GM21447 (cell line): ENCODE measurements at regions not wholly inside any gene's neighbourhood (a gene's known extent, or its start where the extent isn't known, plus 50 kb on each side); places are given as distances from the start of the nearest gene placed in this dataset.

Experiments used
- ATAC-seq: cut with Tn5 transposase; IDR thresholded peaks from one replicate; pipeline ENCODE4 v1.9.1; 2021; ENCODE audit not compliant: unreplicated experiment

GRCh38 chr6:170117111-170117972, 173.5 kb downstream of the DLL1 start:
- no peak for ATAC-seq

GRCh38 chr6:170116636-170117035, 174.2 kb downstream of the DLL1 start:
- no peak for ATAC-seq

- no peak for ATAC-seq
These were observed 175.7 kb downstream of the DLL1 start for GRCh38 chr6:170114956-170115855.

- no peak for ATAC-seq
These were observed 176.5 kb downstream of the DLL1 start for GRCh38 chr6:170114187-170114945.

GRCh38 chr6:170113141-170113540, 177.7 kb downstream of the DLL1 start:
- ATAC-seq: no peak

GRCh38 chr6:170112583-170112860, 178.4 kb downstream of the DLL1 start:
- ATAC-seq: no peak

GRCh38 chr6:170111816-170112582, 178.9 kb downstream of the DLL1 start:
- no peak for ATAC-seq

- ATAC-seq: no peak
These were observed 179.7 kb downstream of the DLL1 start for GRCh38 chr6:170111141-170111664.

GRCh38 chr6:170110201-170111140, 180.4 kb downstream of the DLL1 start:
- ATAC-seq: no peak

GRCh38 chr6:170108890-170109587, 181.8 kb downstream of the DLL1 start:
- no peak for ATAC-seq

GRCh38 chr6:170108456-170108855, 182.4 kb downstream of the DLL1 start:
- no peak for ATAC-seq

GRCh38 chr6:170107606-170108222, 183.2 kb downstream of the DLL1 start:
- no peak for ATAC-seq

- no peak for ATAC-seq
These were observed 183.9 kb downstream of the DLL1 start for GRCh38 chr6:170106906-170107525.

- ATAC-seq: no peak
These were observed 188.0 kb downstream of the DLL1 start for GRCh38 chr6:170102582-170103481.

GRCh38 chr6:170102038-170102437, 188.8 kb downstream of the DLL1 start:
- no peak for ATAC-seq

GRCh38 chr6:170101281-170102035, 189.4 kb downstream of the DLL1 start:
- ATAC-seq: no peak
